ENCODE measurements at regions not wholly inside any gene's neighbourhood (a gene's known extent, or its start where the extent isn't known, plus 50 kb on each side); places are given as distances from the start of the nearest gene placed in this dataset.

GRCh38 chr6:4656106-4656505 lies 120.1 kb upstream of the CDYL start:
- H3K4me3 ChIP-seq (ENCODE audit: low read depth, low read length), result no peak overlapping the region
- no peak for TF ChIP-seq CTCF (IDR thresholded peaks at IDR 0.05; ENCODE audit: low read depth, low read length)
- no peak for DNase-seq (ENCODE audit: low read depth, low spot score)
- in situ Hi-C loops (cut with HindIII; ENCODE audit: low sequenced_read_pairs), result no loop called here

GRCh38 chr6:4655196-4656025 lies 120.8 kb upstream of the CDYL start:
- H3K4me3 ChIP-seq (ENCODE audit: low read depth, low read length), result no peak overlapping the region
- TF ChIP-seq CTCF (IDR thresholded peaks at IDR 0.05; ENCODE audit: low read depth, low read length), result no peak
- no peak for DNase-seq (ENCODE audit: low read depth, low spot score)
- in situ Hi-C loops (cut with HindIII; ENCODE audit: low sequenced_read_pairs), result no loop called here

- no peak overlapping the region for H3K4me3 ChIP-seq (ENCODE audit: low read depth, low read length)
- no peak for DNase-seq (ENCODE audit: low read depth, low spot score)
- TF ChIP-seq CTCF (IDR thresholded peaks at IDR 0.05; ENCODE audit: low read depth, low read length), result no peak
- in situ Hi-C loops (cut with HindIII; ENCODE audit: low sequenced_read_pairs), result no loop called here
Observed at GRCh38 chr6:4653141-4653540, 123.1 kb upstream of the CDYL start.

GRCh38 chr6:4651831-4652467 lies 124.3 kb upstream of the CDYL start:
- no peak overlapping the region for H3K4me3 ChIP-seq (ENCODE audit: low read depth, low read length)
- in situ Hi-C loops (cut with HindIII; ENCODE audit: low sequenced_read_pairs), result no loop called here
- no peak for TF ChIP-seq CTCF (IDR thresholded peaks at IDR 0.05; ENCODE audit: low read depth, low read length)

GRCh38 chr6:4649728-4650127 lies 126.5 kb upstream of the CDYL start:
- no peak overlapping the region for H3K4me3 ChIP-seq (ENCODE audit: low read depth, low read length)
- no peak for TF ChIP-seq CTCF (IDR thresholded peaks at IDR 0.05; ENCODE audit: low read depth, low read length)
- in situ Hi-C loops (cut with HindIII; ENCODE audit: low sequenced_read_pairs), result no loop called here
- DNase-seq (ENCODE audit: low read depth, low spot score), result no peak

More at GRCh38 chr6:4651831-4652467, 124.3 kb upstream of the CDYL start:
- DNase-seq (ENCODE audit: low read depth, low spot score), result no peak

- peak; percentile 81 for DNase-seq (ENCODE audit: low read depth, low spot score)
- H3K4me3 ChIP-seq (ENCODE audit: low read depth, low read length), result peak overlapping the region; percentile 28
- TF ChIP-seq CTCF (IDR thresholded peaks at IDR 0.05; ENCODE audit: low read depth, low read length), result no peak
- in situ Hi-C loops (cut with HindIII; ENCODE audit: low sequenced_read_pairs), result no loop called here
Observed at GRCh38 chr6:4647414-4648365, 128.5 kb upstream of the CDYL start.
